GM19438 (cell line): ENCODE measurements at regions not wholly inside any gene's neighbourhood (a gene's known extent, or its start where the extent isn't known, plus 50 kb on each side); places are given as distances from the start of the nearest gene placed in this dataset.

Experiments
- ATAC-seq: cut with Tn5 transposase; IDR thresholded peaks from one replicate; pipeline ENCODE4 v1.9.1; 2021; ENCODE audit warnings: low read depth; ENCODE audit not compliant: unreplicated experiment

- ATAC-seq: no peak
These were observed 562.6 kb downstream of the NR2F1-AS1 start for GRCh38 chr5:93018461-93018860.

- ATAC-seq: no peak
These were observed 563.2 kb downstream of the NR2F1-AS1 start for GRCh38 chr5:93017849-93018248.

DNA sequence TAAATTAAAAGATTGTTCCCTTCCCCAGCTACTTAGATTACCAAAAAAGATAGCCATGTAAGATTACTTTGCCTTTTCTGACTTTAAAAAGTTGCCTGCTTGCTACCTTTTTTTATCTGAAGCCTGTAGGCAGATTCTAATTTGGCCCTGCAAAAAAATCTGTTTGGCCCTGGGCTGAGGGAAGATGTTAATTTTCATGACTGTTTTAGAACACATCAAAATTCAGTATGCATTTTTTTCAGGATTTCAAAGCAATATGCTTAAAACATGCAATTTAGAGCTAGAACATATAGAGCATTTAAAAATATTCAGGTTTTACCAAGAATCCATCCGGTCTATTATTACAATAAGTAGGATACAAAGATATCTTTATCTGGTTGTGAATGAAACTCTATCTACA, 563.6 kb downstream of the NR2F1-AS1 start:
- no peak for ATAC-seq

- ATAC-seq: no peak
These were observed 570.4 kb downstream of the NR2F1-AS1 start for GRCh38 chr5:93010616-93011015.

GRCh38 chr5:93010037-93010436, 571.0 kb downstream of the NR2F1-AS1 start:
- no peak for ATAC-seq

DNA sequence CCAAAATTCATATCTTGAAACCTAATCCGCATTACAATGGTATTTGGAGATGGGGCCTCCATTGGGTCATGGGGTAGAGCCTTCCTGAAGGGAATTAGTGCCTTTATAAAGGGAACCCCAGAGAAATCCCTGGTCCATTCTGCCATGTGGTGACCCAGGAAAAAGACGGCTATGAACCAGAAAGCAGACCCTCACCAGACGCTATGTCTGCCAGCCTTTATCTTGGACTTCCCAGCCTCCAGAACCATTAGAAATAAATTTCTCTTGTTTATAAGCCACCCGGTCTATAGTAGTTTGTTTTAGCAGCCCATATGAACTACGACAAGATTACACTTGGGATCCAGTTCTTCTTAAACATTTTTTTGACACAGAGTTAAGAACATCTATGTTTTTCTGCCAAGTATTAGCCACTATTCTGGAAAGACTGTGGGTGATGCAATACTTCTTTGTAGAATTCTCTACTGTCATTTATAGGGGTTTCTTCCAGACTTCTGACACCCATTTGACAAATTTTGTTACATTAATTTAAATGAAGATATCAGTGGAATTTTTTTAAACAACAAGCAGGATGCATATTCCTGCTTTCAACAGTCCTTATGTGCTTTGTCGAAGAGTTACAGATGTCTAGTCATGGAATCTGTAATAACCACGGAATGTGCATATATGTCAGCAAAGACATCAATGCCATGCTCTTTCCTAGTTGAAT, 572.4 kb downstream of the NR2F1-AS1 start:
- no peak for ATAC-seq

DNA sequence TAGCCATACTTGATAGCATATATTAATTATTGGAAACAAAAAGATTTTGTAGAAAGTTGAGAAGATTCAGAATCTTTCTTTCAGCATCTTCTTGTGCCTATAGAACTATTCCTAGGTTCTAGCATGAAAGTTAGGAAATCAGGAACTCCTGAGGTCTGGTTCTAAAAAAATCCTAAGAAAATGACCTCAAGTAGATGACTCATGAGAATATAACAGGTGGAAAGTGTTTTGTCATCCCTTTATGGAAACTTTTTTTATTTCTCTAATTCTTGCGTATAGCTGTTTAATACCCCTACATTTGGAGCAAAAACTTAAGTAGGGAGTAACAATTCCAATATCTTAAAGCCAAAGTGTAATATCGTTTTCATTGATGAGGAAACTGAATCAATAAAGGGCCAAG, 574.1 kb downstream of the NR2F1-AS1 start:
- no peak for ATAC-seq

- ATAC-seq: no peak
These were observed 582.6 kb downstream of the NR2F1-AS1 start for GRCh38 chr5:92998456-92998855.

- ATAC-seq: no peak
These were observed 586.6 kb downstream of the NR2F1-AS1 start for GRCh38 chr5:92994392-92994791.

- no peak for ATAC-seq
These were observed 588.9 kb downstream of the NR2F1-AS1 start for GRCh38 chr5:92992073-92992472.

GRCh38 chr5:92991581-92992067, 589.4 kb downstream of the NR2F1-AS1 start:
- ATAC-seq: no peak

- ATAC-seq: no peak
These were observed 590.2 kb downstream of the NR2F1-AS1 start for GRCh38 chr5:92990771-92991170.

GRCh38 chr5:92981001-92981400, 600.0 kb downstream of the NR2F1-AS1 start:
- ATAC-seq: no peak

- ATAC-seq: no peak
These were observed 600.5 kb downstream of the NR2F1-AS1 start for GRCh38 chr5:92980491-92980890.

DNA sequence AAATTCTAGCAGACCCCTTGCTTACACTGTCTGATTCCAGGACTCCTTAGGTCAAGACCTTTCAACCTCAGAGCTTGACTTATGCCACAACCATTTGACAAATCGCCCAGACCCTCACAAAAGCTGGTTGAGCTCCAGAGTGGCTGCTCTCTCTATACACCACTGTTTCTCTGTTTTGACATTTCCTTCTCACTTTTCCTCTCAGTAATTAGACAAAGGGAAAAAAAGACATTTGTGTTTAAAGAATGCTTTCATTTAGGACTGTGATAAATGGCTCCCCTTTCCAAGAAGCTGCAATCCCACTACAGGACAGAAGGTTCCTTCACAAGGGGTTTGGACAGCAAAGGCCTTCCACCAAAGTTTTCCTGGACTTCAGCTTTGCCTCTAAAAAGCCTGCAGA, 601.3 kb downstream of the NR2F1-AS1 start:
- no peak for ATAC-seq

GRCh38 chr5:92977846-92978540, 603.0 kb downstream of the NR2F1-AS1 start:
- ATAC-seq: no peak

- ATAC-seq: no peak
These were observed 604.9 kb downstream of the NR2F1-AS1 start for GRCh38 chr5:92976156-92976555.

DNA sequence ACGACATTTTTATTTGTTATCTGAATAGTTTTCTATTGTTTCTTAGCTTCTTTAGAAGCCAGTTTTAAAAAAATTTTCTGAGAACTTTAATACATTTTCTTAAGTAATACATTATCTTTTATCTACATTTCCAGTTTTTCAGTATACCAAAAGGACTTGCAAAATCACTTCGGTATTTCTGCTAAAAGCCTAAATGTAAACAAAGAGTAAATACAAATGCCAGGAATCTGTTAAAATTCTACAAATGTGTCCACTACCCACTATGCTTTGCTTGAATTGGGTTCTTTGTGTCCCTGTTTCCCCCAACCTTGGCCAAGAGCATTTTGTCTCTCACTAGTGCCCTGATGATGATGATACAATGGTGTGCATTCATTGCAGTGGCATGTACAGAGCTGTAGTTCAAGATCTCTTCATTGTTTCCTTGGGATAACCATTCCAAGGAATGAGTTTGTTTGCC, 611.2 kb downstream of the NR2F1-AS1 start:
- ATAC-seq: no peak

GRCh38 chr5:92969191-92969780, 611.7 kb downstream of the NR2F1-AS1 start:
- no peak for ATAC-seq

GRCh38 chr5:92963800-92964199, 617.2 kb downstream of the NR2F1-AS1 start:
- ATAC-seq: no peak

GRCh38 chr5:92962752-92963151, 618.3 kb downstream of the NR2F1-AS1 start:
- no peak for ATAC-seq

DNA sequence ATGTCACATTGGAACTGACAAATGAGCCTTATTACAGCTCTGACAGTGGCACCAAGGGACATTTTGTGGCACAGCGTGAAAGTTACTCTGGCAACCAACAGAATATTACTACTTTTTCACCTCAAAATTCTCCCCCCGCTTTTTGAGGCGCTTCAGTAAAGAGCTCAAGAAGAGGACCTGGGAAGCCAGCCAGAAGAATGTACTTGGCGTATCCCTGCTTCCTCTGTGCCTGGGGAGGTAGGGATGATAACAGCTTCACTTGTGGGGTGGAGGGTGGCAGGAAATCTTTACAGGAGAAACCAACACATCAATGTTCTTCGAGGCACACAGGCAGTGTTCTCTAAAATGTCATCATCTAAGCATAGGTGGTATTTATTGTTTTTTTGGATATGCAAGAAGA, 624.1 kb downstream of the NR2F1-AS1 start:
- no peak for ATAC-seq
